GM21526 (cell line): ENCODE measurements at regions not wholly inside any gene's neighbourhood (a gene's known extent, or its start where the extent isn't known, plus 50 kb on each side); places are given as distances from the start of the nearest gene placed in this dataset.

Source experiments
- ATAC-seq: cut with Tn5 transposase; IDR thresholded peaks from one replicate; pipeline ENCODE4 v1.9.1; 2021; ENCODE audit warnings: moderate library complexity; ENCODE audit not compliant: unreplicated experiment, low FRiP score

DNA sequence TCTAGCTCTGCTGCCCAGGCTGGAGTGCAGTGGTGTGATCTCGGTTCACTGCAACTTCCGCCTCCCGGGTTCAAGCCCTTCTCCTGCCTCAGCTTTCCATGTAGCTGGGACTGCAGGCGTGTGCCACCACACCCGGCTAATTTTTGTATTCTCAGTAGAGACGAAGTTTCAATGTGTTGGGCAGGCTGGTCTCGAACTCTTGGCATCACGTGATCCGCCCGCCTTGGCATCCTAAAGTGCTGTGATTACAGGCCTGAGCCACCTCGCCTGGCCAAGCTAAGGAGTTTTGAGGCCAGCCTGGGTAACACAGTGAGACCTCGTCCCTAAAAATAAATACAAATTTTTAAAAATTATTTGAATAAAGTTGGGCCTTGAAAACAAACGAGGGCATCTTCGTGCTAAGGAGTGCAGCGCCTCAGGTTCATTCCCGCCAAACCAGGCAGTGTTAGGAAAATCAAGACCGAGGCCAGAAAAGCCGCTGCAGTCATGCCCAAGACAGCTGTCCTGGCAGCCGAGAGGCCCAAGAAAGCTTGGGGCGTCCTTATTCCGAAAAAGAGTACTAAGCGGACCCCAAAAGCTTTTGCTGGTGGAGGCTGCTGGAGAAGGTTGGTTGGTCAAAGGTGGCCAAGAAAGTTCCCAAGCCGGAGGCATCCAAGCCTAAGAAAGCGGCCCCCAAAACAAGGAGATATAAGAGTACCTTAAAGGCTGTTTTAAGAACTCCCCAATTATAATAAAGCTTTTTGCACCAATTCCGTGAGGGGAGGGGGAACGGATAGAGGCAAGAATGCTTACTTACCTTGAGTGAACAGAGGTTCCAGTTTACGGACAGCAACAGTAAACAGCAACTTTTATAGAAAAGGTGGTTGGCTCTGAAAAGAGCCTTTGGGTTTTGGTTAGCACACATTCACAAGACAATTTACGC is 109.0 kb downstream of the HFE start:
- no peak for ATAC-seq

DNA sequence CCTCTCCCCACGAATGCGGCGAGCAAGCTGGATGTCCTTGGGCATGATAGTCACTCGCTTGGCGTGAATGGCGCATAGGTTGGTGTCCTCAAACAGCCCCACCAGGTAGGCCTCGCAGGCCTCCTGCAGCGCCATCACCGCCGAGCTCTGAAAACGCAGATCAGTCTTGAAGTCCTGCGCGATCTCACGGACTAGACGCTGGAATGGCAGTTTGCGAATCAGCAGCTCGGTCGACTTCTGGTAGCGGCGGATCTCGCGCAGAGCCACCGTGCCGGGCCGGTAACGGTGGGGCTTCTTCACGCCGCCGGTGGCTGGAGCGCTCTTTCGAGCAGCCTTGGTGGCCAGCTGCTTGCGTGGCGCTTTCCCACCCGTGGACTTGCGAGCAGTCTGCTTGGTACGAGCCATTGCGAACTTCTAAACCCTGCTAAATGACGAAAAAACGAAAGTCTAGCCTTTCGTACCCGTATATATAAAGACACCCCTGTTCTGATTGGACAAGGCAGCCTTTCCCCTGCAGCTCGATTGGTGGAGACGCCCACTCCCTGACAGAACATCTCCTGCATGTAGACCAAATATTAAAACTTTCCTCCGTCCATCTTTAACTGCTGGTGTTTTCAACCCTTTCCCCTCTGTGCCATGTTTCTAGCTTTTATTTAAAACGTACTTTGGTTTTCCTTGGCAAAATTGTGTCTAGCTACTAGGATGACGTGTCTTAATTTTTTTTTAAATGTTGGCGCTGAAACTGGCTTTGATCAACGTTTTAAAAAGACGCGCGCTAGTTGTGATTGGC is 109.8 kb downstream of the HFE start:
- ATAC-seq, result peak; percentile 38

DNA sequence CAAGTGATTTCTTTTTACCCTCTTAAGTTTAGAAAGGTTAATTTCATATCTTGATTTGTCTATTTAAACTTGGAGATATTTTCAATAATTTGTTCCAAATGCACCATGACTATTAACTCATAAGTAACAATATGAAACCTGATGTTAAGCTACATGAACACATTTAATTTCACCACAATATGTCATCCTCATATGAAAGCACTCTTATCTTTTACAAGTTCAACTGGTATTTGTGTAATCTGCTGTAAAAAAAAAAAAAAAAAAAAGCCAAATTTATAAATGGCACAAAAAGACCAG is 110.4 kb downstream of the HFE start:
- ATAC-seq, result no peak

DNA sequence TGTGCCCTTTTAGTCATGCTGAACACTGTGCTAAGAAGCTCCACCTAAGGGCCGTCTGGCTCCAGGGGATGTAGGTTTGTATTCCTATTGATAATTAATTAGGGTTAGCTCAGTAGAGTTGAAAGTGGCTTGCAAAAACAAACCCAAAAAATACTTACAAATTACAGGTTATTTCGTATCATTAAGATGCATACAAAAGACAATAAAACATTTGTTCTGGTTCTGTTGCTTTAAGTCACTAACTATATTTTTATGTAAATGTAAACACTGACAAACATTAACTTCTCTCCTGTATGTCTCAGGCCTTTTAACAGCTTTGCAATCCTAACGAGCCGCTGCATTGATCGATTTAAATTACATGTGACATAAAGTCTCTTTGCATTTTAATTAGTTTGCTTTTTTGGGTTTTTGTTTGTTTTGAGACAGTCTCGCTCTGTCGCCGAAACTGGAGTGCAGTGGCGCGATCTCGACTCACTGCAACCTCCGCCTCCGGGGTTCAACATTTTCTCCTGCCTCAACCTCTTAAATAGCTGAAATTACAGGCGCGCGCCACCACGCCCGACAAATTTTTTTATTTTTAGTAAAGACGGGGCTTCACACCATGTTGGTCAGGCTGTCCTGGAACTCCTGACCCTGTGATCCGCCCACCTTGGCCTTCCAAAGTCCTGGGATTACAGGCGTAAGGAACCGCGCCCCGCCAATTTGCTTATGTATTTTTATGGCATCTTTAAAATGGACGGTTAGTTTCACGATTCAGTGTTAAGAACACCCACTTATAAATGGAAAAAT is 110.9 kb downstream of the HFE start:
- no peak for ATAC-seq

DNA sequence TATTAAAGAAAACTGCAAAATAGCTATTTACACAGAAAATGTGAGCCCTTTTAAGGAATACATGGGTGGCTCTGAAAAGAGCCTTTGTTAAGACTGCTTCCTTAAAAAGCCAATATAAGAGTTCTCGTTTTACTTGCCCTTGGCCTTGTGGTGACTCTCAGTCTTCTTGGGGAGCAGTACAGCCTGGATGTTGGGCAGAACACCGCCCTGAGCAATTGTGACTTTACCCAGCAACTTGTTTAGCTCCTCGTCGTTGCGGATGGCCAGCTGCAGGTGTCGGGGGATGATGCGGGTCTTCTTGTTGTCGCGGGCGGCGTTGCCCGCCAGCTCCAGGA is 111.5 kb downstream of the HFE start:
- peak; percentile 2 for ATAC-seq

DNA sequence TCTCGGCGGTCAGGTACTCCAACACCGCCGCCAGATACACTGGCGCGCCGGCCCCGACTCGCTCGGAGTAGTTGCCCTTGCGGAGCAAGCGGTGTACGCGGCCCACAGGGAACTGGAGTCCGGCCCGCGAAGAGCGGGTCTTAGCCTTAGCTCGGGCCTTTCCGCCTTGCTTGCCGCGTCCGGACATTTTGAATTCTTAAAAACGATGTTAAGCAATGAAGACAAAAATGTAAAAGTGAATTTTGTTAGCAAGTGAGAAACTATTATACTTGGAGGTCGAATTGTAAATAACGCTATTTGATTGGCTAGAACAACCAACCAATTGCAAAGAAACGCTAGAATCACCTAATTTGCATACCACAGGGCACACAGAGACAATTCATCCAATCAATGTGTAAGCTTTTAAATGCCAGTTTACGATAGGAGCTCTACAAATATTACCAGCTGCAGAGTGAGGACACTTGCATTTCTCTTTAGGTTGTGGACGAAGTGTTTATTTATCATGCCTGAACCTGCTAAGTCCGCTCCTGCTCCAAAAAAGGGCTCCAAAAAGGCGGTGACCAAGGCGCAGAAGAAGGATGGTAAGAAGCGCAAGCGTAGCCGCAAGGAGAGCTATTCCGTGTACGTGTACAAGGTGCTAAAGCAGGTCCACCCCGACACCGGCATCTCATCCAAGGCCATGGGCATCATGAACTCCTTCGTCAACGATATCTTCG is 112.0 kb downstream of the HFE start:
- peak; percentile 53 for ATAC-seq

DNA sequence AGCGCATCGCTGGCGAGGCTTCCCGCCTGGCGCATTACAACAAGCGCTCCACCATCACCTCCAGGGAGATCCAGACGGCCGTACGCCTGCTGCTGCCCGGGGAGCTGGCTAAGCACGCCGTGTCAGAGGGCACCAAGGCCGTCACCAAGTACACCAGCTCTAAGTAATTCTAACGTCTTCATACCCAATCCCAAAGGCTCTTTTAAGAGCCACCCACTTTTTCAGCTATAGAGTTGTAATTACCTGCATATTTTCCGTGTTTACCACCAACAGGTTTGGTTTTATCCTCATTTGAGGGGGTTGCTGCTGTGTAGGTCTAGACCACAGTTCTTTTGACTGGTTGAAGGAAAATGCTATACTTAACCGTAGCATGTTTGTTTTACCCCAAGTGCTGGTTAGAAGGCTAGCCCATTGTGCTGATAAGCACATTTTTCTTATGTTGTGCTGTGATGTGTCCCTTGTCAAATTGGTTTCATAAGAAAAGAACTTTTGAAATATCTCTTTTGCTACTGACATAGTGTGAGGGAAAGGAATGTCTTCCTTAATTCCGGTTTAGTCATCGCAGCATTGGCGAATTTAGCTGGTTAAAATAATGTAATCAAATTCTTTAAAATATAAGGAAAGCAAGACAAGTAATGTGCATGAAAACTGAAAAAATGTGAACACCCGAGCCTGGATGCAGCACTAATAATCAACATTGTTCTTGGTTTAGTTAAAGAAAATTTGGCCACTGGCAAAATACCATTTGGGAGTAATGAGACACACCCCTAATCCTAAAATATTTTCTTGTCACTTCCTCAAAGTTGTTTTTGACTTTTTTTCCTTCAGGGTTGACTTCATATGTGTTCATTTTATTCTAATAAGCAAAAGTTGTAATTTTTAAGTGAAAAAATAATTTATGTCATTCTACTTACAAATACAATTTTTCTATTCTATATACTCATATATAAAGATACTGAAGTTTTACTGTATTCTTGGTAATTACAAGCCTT is 112.8 kb downstream of the HFE start:
- no peak for ATAC-seq

DNA sequence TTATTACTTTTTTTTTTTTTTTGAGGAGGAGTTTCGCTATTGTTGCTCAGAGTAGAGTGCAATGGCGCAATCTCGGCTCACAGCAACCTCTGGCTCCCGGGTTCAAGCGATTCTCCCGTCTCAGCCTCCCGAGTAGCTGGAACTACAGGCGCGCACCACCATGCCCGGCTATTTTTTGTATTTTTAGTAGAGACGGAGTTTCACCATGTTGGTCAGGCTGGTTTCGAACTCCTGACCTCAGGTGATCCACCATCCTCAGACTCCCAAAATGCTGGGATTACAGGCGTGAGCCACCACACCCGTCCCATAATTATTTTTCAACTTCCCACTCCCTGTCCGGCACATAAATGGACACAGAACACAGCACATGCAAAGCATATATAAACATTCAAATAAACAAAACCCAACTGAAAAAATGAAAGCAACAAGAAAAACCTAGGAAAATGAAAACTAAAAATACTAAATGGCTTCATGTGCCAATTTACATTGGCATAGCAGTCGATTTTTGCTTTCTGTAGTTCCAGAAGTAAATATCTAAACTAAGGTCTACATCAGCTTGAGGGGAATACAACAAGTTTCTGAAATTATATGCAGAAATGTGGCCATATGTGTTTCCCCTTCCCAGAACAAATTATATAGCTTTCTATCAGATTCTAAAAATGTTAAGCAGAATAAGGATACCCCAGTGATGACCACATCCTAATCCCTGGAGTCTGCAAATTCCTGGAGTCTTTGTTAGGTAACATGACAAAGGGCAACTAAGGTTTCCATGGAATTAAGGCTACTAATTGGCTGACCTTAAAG is 113.9 kb downstream of the HFE start:
- no peak for ATAC-seq

DNA sequence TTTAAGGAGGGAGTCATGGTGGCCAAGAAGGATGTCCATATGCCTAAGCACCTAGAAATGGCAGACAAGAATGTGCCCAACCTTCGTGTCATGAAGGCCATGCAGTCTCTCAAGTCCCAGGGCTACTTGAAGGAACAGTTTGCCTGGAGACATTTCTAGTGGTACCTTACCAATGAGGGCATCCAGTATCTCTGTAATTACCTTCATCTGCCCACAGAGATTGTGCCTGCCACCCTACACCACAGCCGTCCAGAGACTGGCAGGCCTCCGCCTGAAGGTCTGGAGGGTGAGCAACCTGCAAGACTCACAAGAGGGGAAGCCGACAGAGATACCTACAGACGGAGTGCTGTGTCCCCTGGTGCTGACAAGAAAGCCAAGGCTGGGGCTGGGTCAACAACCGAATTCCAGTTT is 115.0 kb downstream of the HFE start:
- no peak for ATAC-seq

DNA sequence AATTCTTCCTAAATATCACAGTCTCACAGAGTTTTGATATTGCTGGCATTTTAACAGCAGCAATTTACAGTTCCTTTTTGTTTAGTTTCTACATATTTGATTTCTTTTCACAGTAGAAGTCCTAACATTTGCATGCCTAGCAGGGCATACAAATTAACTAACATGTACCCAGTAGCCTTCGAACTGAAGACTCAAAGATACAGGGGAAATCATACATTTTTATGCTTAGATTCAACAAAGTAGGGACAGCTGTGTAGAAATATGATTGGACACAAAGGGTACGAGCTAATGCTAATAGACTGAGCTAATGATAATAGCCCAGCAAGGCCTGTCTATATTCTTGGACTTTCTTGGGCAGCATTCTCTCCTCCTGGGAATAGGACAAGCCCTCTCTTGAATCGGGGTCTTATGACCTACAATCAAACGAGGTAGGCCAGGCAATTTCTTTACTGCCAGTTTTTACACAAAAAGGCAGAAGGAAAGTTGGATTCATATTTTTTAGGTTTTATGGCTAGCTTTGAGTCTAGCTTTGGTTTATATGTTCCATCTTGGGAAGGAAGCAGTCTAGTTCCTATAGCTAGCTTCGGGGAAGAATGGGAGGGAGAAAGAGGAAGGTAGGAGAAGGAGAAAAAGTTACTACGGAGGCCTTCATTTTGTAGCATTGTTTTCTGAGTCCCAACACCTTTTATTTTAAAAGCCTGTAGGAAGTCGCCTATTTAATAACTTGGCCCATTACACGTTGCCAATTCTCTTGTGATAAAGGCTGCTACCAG is 115.8 kb downstream of the HFE start:
- ATAC-seq, result no peak

DNA sequence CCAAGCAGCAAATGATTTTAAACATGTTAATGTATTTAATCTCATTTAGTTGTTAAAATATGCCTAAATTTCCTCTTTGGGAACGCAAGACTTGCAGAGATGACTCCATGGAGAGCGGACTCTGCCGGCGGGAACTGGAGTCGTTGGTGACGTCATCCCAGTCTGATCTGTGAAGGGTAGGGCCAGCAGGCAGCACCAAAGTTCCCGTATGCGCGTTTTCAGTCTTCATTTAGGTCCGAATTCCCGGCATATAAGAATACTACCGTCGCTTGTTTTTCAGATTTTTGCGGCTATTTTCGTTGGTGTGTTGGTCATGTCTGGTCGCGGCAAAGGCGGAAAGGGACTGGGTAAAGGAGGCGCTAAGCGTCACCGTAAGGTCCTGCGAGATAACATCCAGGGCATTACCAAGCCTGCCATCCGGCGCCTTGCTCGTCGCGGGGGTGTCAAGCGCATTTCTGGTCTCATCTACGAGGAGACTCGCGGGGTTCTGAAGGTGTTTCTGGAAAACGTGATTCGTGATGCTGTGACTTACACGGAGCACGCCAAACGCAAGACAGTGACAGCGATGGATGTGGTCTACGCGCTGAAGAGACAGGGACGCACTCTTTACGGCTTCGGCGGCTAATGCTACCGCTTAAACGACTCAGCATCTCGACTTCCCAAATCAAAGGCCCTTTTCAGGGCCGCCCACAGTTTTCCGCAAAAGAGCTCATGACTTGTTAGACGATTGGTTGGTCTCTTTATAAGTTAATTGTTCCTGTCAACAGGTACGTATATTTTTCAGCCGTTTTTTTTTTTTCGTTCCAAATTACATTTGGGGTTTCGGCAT is 117.3 kb downstream of the HFE start:
- ATAC-seq, result peak; percentile 48

DNA sequence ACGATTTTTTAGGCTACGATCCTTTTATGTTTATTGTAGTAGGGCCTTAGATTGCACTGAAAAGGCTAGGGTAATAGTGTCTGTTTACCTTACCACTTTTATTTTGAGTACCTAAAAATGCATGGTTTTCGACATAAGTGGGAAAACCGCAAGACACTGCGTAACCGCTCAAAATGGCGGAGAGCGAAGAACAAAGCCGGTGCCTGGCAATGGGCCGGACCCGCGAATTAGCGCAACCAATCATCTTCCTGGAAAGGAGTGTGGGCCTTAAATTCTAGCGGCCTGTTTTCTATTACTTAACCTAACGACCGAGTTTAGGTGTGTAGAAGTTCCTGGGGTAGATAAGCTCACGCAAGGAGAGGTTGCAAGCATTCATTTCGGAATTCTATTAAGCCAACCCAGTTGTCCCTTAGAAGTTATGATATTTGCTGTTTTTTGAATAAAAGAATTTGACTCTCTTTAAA is 118.0 kb downstream of the HFE start:
- peak; percentile 38 for ATAC-seq

DNA sequence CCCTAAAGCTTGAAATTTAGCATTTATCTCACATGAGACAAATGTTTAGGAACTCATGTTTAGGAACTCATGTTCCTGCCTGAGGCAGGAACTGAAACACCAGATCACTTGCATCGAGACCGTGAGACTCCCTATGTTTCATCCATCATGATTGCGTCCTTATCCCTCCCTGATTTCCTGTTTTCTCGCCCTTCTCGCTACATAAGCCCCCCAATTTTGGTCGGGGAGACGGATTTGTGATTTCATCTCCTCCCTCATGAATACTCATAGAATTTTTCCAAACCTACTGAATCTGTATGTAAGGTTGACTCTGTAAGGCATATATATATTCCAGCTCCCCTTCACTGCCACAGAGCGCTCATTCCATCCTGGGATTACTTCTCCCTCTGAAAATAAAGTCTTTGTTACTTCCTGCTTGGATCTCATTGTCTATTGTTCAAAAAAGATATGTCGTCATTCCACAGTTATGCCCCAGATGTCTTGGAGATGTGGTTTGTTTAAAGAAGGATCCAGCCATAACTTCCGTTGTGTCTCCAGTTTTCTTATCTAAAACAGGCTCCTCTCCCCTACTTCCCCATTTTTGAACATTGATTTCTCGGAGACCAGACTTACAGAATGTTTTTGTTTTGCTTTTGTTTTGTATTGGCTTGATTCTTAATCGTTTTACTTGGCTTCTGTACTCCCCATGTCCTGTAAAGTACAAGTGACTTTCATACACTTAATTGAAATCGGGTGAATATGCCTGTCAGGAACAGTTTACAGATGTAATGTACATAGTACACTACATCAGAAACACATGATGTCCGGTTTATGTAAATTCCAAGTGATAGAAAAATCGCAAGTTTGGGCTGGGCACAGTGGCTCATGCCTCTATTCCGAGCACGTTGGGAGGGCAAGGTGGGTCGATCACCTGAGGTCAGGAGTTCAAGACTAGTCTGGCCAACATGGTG is 118.7 kb downstream of the HFE start:
- no peak for ATAC-seq

DNA sequence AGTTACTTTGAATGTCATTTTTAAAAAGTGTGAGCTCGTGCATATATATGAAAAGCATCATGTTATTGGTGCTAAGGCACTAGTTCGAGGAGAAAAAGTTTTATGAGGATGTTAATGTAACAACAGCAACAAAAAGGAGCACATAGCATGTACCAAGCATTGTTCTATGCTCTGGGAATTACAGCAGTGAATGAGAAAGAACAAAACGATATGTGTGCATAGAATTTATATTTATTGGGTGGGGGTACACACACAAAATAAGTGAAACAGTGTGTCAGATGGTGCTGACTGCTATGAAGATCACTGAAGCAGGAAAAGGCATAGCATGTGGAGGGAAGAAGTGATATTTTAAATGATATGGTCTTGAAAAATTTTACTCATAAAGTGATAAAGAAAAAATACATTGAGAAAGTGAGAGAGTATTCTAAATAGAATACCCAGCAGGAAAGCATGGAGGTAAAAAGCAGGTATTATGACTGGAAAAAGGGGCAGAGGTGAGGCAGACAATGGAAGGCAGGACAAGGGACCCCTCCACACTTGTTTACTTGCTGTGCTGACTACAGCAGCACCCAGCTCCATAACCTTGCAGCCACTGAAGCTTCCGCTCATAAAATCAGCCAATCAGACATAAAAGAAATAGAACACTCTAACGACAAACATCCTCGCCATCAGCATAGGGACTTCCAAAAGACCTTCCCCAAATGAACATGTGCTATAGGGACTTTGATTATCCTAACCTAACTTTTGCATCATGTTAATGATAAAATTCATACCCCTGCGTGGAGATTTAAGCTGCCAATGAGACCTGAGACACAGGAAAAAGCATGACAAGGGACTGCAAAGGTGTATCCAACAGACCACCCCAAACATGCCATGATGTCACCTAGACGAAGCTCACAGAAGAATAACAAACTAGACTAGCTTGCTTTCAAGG is 119.9 kb downstream of the HFE start:
- ATAC-seq, result no peak

DNA sequence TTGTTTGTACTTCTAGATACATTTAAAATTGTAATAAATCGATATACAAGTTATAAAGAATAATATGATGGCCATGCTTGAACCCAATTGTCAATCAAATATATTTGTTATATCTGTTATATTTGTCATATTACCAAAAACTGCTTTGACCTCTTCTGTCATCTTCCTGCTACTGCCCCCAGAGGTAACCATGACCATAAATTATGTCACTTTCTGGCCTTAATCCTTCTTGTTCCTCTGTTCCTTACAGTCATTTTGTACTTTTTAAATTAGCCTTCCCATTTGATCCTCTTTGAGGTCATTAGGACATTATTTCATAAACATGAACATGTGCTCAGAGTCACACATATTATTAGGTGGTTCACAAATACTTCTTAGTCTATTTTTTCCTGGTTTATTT is 124.7 kb downstream of the HFE start:
- no peak for ATAC-seq
